Right renal cortex interstitium (tissue), 3 donors: ENCODE measurements at regions not wholly inside any gene's neighbourhood (a gene's known extent, or its start where the extent isn't known, plus 50 kb on each side); places are given as distances from the start of the nearest gene placed in this dataset.
A peak's percentile ranks its signal among the peaks of the same experiment; 100 is the strongest.
"Not testable (repeated sequence)": the region's sequence is repeated elsewhere in the genome, so short reads cannot be mapped to it uniquely, and the experiment has no call there.

ENCODE experiments used
- DNase-seq, 3 donors: peaks; one replicate each; pipeline ENCODE4 v3.0.0-alpha.2; 2013; ENCODE audit warnings: low read depth in 3 of 3, low spot score in 2 of 3

DNA sequence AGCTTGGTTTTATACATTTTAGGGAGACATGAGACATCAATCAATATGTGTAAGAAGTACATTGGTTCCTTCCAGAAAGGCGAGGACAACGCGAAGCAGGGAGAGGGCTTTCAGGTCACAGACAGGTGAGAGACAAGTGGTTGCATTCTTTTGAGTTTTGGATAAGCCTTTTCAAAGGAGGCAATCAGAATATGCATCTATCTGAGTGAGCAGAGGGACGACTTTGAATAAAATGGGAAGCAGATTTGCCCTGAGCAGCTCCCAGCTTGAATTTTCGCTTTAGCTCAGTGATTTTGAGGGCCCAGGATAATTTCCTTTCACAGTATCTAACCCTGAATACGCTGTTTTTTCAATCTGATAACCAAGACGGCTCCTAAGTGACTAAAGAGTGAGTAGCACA lies 82.5 kb upstream of the MYO3A start:
- DNase-seq, result no peak

DNA sequence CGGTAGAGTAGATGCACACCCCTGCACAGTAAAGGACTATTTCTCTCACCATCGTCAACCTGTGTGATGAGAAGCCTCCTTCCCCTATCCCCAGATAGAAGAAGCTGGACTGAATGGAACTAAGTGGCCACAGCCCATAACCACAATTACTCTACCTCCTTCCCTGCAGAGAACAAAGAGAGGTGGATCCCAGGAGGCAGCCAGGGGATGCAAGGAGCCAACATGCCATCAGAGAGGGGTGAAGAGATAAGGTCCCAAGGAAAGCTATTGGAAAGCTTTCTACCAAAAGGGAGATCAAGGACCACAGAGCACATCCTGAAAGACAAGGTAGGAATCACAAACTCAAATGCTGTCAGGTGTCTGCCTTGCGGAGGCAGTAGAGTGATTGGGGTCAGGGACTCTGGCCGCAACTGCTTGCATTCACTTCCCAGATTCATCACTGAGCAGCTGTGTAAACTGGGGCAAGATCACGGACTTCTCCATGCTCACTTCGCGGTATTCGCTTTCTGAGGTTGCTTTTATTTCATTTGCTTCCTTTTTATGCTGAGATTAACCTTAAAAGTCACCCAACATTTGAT lies 81.6 kb upstream of the MYO3A start:
- no peak for DNase-seq

DNA sequence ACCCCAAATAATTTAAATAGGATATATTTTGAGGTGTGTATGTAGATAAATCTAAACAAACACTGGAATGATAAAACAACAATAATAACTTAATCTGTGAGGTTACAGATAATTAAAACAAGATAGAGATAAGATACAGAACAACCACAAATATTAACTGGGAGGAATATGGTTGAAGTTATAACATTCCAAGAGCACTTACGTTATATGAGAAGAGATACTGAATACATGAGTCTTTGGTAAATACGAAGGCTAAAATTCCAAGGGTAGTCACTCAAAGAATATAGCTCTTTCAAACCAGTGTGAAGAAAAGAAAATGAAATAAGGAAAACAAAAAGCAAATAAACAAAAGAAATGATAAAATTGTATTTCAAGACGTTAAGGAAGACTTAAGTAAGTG lies 76.0 kb upstream of the MYO3A start:
- no peak for DNase-seq

DNA sequence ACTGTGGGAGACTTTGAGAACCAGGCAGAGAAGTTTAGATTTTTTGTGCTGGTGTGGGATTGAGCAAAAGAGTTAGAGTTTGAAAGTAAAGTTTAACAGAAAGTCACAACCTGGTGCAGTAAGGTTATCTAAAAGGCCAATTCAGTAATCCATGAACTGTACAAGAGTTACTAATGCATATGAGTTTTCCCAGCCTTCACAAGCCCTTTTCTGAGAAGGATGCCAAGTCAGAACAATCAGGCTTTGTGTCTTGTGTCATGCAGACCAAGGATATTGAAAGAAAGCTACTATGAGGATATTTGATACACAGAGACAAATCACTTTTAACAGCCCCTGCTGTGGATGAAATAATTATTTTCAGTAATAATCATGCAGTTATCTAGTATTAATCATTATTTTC lies 68.8 kb upstream of the MYO3A start:
- DNase-seq, result no peak

DNA sequence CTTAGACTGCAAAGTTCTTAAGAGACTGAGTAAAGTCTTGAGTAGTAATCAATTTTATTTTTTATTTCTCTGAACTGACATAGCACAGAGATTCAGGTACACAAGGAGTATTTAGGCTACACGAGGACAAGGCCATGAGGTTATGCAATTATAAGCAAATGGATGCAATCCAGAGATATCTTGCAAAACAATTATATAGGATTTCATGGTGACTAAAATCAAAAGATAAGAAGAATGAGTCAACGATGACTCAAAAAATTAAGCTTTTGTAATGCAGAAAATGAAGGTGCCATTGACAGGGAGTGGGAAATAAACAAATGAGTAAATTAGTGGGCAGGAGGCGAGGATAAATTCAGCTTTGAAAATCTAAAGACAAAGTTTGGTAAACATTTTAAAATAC lies 66.7 kb upstream of the MYO3A start:
- DNase-seq, result no peak

DNA sequence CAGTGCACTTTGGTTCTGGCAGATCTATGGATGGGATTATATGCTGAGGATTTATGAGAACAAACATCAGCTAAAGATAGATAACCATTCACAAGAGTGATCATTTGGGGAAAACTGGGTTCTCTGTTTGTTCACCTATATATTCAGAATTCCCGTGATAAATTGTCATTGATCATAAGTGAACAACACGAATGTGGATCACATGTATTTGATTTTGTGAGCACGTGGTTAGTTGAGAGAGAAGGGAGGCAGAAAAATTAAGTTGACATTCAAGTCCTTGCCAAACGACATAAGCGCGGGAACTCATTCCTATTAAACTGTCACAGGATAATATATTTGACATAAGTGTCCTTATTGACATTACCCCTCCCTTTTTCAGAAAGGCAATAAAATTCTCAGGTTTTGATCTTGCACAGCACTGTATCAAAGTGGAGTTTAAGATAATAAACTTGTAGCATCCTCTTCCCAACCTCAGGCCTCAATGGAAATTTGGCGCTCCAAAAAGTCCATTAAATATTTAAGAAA lies 64.9 kb upstream of the MYO3A start:
- DNase-seq, result no peak

DNA sequence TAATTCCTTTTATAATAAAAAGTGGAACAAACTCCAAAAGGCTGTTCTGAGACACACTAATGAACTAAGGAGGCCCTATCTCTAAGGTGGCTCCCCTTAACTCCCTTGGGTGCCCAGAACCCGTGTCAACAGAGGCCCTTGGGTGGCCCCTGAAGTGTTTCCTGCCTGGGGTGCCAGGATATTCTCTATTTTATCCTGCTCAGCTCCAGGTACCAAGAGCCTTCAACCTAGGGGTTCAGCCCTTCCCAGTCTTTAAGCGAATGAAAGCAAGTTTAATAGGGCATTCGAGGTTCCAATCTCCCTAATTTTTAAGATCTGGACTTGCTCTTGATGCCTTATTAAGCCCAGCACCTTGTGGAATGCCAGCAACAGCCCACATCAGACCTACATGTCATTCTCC lies 64.4 kb upstream of the MYO3A start:
- DNase-seq, result no peak

DNA sequence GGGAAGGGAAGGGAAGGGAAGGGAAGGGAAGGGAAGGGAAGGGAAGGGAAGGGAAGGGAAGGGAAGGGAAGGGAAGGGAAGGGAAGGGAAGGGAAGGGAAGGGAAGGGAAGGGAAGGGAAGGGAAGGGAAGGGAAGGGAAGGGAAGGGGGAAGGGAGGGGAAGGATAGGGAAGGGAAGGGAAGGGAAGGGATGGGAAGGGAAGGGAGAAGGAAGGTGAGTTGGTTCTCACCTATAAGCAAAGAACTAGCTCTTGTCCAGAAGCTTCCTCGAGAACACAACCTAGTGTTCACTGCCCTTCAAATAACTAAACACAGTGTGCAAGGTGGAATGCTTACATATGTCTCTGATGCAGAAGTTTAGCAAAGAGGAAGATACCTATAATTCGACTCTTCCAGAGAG lies 59.6 kb upstream of the MYO3A start:
- DNase-seq, result not testable (repeated sequence)

DNA sequence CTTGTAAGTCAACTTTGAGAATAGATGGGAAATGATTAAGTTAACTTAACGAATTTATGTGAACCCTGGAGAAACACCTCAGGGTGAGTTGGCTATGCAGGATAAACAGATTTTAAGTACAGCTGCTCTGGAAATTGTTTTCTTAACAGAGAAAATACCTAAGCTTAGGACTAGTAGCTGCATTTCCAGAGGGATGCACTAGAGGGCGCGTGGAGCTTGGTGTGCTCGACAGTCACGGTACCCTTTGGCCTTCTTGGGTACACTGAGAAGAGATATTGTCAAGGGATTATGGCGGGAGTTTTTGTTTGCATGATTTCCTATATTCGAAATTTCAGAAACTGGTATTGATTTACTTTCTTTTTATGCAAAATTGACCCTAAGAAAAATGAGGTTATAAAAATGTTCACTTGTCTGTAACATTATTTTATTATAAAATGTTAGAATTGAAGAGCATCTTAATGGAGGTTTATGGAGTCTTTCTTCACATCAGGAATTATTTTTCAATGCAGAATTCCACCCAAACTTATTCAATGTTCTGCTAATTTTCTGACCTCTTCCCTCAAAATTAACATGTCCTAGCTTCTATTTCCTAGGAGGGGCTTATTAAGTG lies 58.4 kb upstream of the MYO3A start:
- peak; percentile 41 to 68 (median 50) for DNase-seq

DNA sequence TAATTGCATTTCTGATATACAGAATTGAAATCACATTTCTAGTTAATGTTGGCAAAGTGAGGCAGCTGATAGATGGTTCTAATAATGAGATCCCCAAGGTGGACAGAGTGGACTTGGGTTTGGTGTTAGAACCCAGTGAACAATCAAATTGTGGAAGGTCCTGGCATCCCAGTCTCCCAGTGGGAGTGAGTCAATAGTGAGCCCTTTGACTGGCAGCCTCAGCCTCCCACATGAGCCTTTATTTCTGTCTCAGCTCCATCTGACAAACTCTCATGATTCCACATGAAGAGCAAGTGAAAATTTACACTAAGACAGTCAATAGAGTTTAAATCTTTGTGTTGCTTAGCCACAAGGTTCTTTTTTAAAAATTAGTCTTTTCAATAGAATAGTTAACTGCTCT lies 56.7 kb upstream of the MYO3A start:
- no peak for DNase-seq
